Transverse colon (tissue), 4 donors: ENCODE measurements at regions not wholly inside any gene's neighbourhood (a gene's known extent, or its start where the extent isn't known, plus 50 kb on each side); places are given as distances from the start of the nearest gene placed in this dataset.

ENCODE experiments used
- EP300 ChIP-seq: sonication (generic); formaldehyde crosslinking; IDR thresholded peaks from one replicate; pipeline ENCODE4 v1.6.1; 2017; ENCODE audit warnings: antibody characterized with exemption, low read depth
- POLR2A ChIP-seq: fragments of 450-650 bp; IDR thresholded peaks from one replicate; pipeline ENCODE4 v1.6.1; 2016; ENCODE audit warnings: antibody characterized with exemption, mild to moderate bottlenecking, moderate library complexity
- POLR2AphosphoS5 ChIP-seq, 3 donors: sonication (generic); formaldehyde crosslinking; IDR thresholded peaks; one replicate each; pipeline ENCODE4 v1.6.1; 2016; ENCODE audit warnings: antibody characterized with exemption in 3 of 3
- TF ChIP-seq, protein P1 (sequence below), 5 experiments: fragments of 200-600 bp in 3 of 5; fragments of 450-650 bp in 2 of 5; sonication (generic) in 3 of 5; IDR thresholded peaks; 1 replicate in 2 of 5; 2 replicates in 3 of 5; pipeline ENCODE4 v1.5.1; 2016 to 2017; ENCODE audit warnings: antibody characterized with exemption in 5 of 5, inconsistent platforms in 3 of 5, mild to moderate bottlenecking in 2 of 5, moderate library complexity in 1 of 5

DNA sequence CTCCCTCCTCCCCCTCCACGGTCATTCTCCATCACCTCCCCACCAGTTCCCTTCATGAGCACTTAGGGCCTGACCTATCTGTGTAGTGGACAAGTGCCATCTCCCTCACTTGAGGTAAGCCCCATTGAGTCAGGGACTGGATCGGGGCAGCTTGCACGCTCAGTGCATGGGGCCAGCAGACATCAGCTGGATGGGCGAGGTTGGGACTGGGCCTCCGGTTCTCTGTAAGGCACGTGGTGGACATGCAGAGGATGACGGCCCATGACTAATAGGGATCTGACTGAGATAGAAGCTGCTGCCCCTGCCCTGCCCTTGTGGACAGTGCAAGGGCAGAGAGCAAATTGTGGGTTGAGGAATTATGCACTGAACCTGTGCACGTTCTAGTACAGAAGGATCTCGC is 120.4 kb upstream of the C1orf174 start:
- TF ChIP-seq EP300 (no peak), POLR2A (no peak), POLR2AphosphoS5 (IDR thresholded peaks at IDR 0.05) (no peak)
- TF ChIP-seq, protein P1, sequence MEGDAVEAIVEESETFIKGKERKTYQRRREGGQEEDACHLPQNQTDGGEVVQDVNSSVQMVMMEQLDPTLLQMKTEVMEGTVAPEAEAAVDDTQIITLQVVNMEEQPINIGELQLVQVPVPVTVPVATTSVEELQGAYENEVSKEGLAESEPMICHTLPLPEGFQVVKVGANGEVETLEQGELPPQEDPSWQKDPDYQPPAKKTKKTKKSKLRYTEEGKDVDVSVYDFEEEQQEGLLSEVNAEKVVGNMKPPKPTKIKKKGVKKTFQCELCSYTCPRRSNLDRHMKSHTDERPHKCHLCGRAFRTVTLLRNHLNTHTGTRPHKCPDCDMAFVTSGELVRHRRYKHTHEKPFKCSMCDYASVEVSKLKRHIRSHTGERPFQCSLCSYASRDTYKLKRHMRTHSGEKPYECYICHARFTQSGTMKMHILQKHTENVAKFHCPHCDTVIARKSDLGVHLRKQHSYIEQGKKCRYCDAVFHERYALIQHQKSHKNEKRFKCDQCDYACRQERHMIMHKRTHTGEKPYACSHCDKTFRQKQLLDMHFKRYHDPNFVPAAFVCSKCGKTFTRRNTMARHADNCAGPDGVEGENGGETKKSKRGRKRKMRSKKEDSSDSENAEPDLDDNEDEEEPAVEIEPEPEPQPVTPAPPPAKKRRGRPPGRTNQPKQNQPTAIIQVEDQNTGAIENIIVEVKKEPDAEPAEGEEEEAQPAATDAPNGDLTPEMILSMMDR (IDR thresholded peaks at IDR 0.05), result no peak
